ENCODE measurements at regions not wholly inside any gene's neighbourhood (a gene's known extent, or its start where the extent isn't known, plus 50 kb on each side); places are given as distances from the start of the nearest gene placed in this dataset.

- H3K27me3 ChIP-seq (ENCODE audit: insufficient read depth in 3 of 3, low read length in 2 of 3), result no peaks in the 10 kb centered on the region
- intact Hi-C loops (cut with DNase I), result no loop called here
- no peak overlapping the region for H3K4me3 ChIP-seq
- 72 to 81% (median 73%) methylated on average over 4 of the region's 4 CpGs for WGBS, 3 donors
- ATAC-seq, result no peak
- DNase-seq, result no peak
- H3K4me1 ChIP-seq, result no peaks in the 10 kb centered on the region
- H3K27ac ChIP-seq, result no peak overlapping the region
- H3K36me3 ChIP-seq (ENCODE audit: insufficient read depth in 1 of 2, low read depth in 1 of 2), result no peaks in the 10 kb centered on the region
- no peak for TF ChIP-seq CTCF (IDR thresholded peaks at IDR 0.05)
- H3K9me3 ChIP-seq, result no peaks in the 10 kb centered on the region
These were observed 64.5 kb upstream of the SSTR1 start for GRCh38 chr14:38143170-38143569.

GRCh38 chr14:38143659-38144505, 63.8 kb upstream of the SSTR1 start:
- no peak overlapping the region for H3K27ac ChIP-seq
- intact Hi-C loops (cut with DNase I), result no loop called here
- H3K4me3 ChIP-seq, result no peak overlapping the region
- no peaks in the 10 kb centered on the region for H3K27me3 ChIP-seq (ENCODE audit: insufficient read depth in 3 of 3, low read length in 2 of 3)
- TF ChIP-seq CTCF (IDR thresholded peaks at IDR 0.05), result no peak
- no peak for ATAC-seq
- no peaks in the 10 kb centered on the region for H3K36me3 ChIP-seq (ENCODE audit: insufficient read depth in 1 of 2, low read depth in 1 of 2)
- no peak for DNase-seq
- no peaks in the 10 kb centered on the region for H3K9me3 ChIP-seq
- 49 to 60% (median 52%) methylated on average over 6 of the region's 6 CpGs for WGBS, 3 donors
- no peaks in the 10 kb centered on the region for H3K4me1 ChIP-seq

GRCh38 chr14:38145142-38145541, 62.6 kb upstream of the SSTR1 start:
- no peak overlapping the region for H3K4me3 ChIP-seq
- DNase-seq (no peak), ATAC-seq (no peak)
- no peaks in the 10 kb centered on the region for H3K36me3 ChIP-seq (ENCODE audit: insufficient read depth in 1 of 2, low read depth in 1 of 2)
- H3K27ac ChIP-seq, result no peak overlapping the region
- no peaks in the 10 kb centered on the region for H3K9me3 ChIP-seq
- H3K27me3 ChIP-seq (ENCODE audit: insufficient read depth in 3 of 3, low read length in 2 of 3), result no peaks in the 10 kb centered on the region
- intact Hi-C loops (cut with DNase I), result no loop called here
- no peak for TF ChIP-seq CTCF (IDR thresholded peaks at IDR 0.05)
- 55 to 73% (median 56%) methylated on average over 4 of the region's 4 CpGs for WGBS, 3 donors
- H3K4me1 ChIP-seq, result no peaks in the 10 kb centered on the region

GRCh38 chr14:38150075-38150474, 57.6 kb upstream of the SSTR1 start:
- H3K27me3 ChIP-seq (ENCODE audit: insufficient read depth in 3 of 3, low read length in 2 of 3), result no peaks in the 10 kb centered on the region
- H3K4me3 ChIP-seq, result no peak overlapping the region
- DNase-seq, result no peak
- intact Hi-C loops (cut with DNase I), result no loop called here
- no peaks in the 10 kb centered on the region for H3K36me3 ChIP-seq (ENCODE audit: insufficient read depth in 1 of 2, low read depth in 1 of 2)
- TF ChIP-seq CTCF (IDR thresholded peaks at IDR 0.05), result no peak
- H3K4me1 ChIP-seq, result no peaks in the 10 kb centered on the region
- no peak overlapping the region for H3K27ac ChIP-seq
- 75 to 85% (median 77%) methylated on average over 3 of the region's 3 CpGs for WGBS, 3 donors
- ATAC-seq, result no peak
- no peaks in the 10 kb centered on the region for H3K9me3 ChIP-seq

Measured in psoas muscle (tissue), 7 donors.